Glomerular endothelial cell (primary cell): ENCODE measurements at regions not wholly inside any gene's neighbourhood (a gene's known extent, or its start where the extent isn't known, plus 50 kb on each side); places are given as distances from the start of the nearest gene placed in this dataset.
A peak's percentile ranks its signal among the peaks of the same experiment; 100 is the strongest.

ENCODE experiments used
- DNase-seq: peaks from one replicate; pipeline ENCODE4 v3.0.0-alpha.2; 2011; ENCODE audit warnings: low read depth, low spot score; ENCODE audit errors: extremely low read depth

GRCh38 chr13:44298314-44298713, 75.3 kb upstream of the SERP2 start:
- DNase-seq: no peak

GRCh38 chr13:44299152-44299943, 74.3 kb upstream of the SERP2 start:
- DNase-seq: no peak

GRCh38 chr13:44300895-44301638, 72.6 kb upstream of the SERP2 start:
- no peak for DNase-seq

- DNase-seq: no peak
Measured at GRCh38 chr13:44301639-44302015, 72.0 kb upstream of the SERP2 start.

- DNase-seq: no peak
Measured at GRCh38 chr13:44302233-44302632, 71.4 kb upstream of the SERP2 start.

- no peak for DNase-seq
Measured at GRCh38 chr13:44302940-44303575, 70.6 kb upstream of the SERP2 start.

GRCh38 chr13:44303681-44304432, 69.8 kb upstream of the SERP2 start:
- DNase-seq: no peak

- no peak for DNase-seq
Measured at GRCh38 chr13:44304433-44304725, 69.2 kb upstream of the SERP2 start.

GRCh38 chr13:44305286-44305685, 68.3 kb upstream of the SERP2 start:
- no peak for DNase-seq

- no peak for DNase-seq
Measured at GRCh38 chr13:44305917-44306370, 67.7 kb upstream of the SERP2 start.

GRCh38 chr13:44306371-44307192, 67.0 kb upstream of the SERP2 start:
- peak; percentile 98 for DNase-seq

GRCh38 chr13:44307255-44307654, 66.4 kb upstream of the SERP2 start:
- no peak for DNase-seq

- no peak for DNase-seq
Measured at GRCh38 chr13:44307844-44308243, 65.8 kb upstream of the SERP2 start.

GRCh38 chr13:44308352-44308751, 65.3 kb upstream of the SERP2 start:
- DNase-seq: no peak

GRCh38 chr13:44309794-44310757, 63.5 kb upstream of the SERP2 start:
- DNase-seq: no peak

GRCh38 chr13:44311011-44311780, 62.4 kb upstream of the SERP2 start:
- no peak for DNase-seq

- DNase-seq: no peak
Measured at GRCh38 chr13:44312131-44312530, 61.5 kb upstream of the SERP2 start.

- DNase-seq: no peak
Measured at GRCh38 chr13:44312834-44313551, 60.6 kb upstream of the SERP2 start.
